HCT116 (cell line): ENCODE measurements at regions not wholly inside any gene's neighbourhood (a gene's known extent, or its start where the extent isn't known, plus 50 kb on each side); places are given as distances from the start of the nearest gene placed in this dataset.

Experiments used
- EZH2phosphoT487 ChIP-seq: fragments of 200-600 bp; IDR thresholded peaks from 2 replicates; pipeline ENCODE4 v1.6.1; 2018; ENCODE audit warnings: antibody characterized with exemption, borderline replicate concordance
- SRF ChIP-seq: IDR thresholded peaks from 2 replicates; pipeline ENCODE4 v1.6.1; 2012; ENCODE audit warnings: low read depth
- TF ChIP-seq, protein P1 (sequence below), 3 experiments: fragments of 200-600 bp in 1 of 3; sonication (generic) in 1 of 3; IDR thresholded peaks in 2 of 3; conservative IDR thresholded peaks in 1 of 3; 2 replicates each; pipeline ENCODE4 v1.5.1; 2012 to 2017; ENCODE audit warnings: low read depth in 2 of 3, low read length in 2 of 3, antibody characterized with exemption in 1 of 3, borderline replicate concordance in 1 of 3, control low read depth in 1 of 3, mild to moderate bottlenecking in 1 of 3, mixed read lengths in 1 of 3, mixed run types in 1 of 3, moderate library complexity in 1 of 3; ENCODE audit not compliant: insufficient read depth in 1 of 3

DNA sequence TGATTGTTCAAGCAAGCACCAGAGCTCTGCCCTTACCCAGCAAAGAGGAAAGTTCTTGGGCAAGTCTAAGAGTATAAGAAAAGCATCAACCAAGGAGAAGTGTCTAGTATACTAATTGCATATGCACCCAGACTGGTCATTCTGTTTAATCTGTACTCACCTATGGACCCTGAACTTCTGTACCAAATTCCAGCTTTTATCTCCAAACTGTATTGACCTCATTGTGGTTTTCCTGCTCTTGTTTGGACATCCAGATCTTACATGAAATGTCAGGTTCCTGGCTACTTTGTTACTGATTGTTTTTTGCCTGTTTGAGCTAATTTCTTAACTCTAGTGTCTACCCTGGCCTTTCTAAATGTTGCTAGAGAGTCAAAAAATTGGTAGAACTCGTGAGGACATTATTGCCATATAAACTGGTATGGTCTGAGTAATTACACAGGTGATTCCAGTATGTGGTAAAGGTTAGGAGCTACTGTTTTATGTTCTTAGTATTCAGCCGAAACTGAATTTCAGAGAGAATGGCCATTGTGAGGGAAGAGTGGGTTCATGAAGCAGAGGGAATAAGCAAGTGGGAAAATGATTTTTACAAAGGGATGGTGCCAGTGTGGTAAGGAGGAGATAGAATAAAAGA, 146.3 kb downstream of the HNMT start:
- no peak for TF ChIP-seq SRF
- TF ChIP-seq, protein P1, sequence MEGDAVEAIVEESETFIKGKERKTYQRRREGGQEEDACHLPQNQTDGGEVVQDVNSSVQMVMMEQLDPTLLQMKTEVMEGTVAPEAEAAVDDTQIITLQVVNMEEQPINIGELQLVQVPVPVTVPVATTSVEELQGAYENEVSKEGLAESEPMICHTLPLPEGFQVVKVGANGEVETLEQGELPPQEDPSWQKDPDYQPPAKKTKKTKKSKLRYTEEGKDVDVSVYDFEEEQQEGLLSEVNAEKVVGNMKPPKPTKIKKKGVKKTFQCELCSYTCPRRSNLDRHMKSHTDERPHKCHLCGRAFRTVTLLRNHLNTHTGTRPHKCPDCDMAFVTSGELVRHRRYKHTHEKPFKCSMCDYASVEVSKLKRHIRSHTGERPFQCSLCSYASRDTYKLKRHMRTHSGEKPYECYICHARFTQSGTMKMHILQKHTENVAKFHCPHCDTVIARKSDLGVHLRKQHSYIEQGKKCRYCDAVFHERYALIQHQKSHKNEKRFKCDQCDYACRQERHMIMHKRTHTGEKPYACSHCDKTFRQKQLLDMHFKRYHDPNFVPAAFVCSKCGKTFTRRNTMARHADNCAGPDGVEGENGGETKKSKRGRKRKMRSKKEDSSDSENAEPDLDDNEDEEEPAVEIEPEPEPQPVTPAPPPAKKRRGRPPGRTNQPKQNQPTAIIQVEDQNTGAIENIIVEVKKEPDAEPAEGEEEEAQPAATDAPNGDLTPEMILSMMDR (IDR thresholded peaks at IDR 0.05 in 2 of 3, conservative IDR thresholded peaks at IDR 0.05 in 1 of 3; ENCODE audit: borderline replicate concordance in 1 of 3, insufficient read depth in 1 of 3, low read depth in 2 of 3, low read length in 2 of 3) = no peak
- TF ChIP-seq EZH2phosphoT487 = no peak
